Upper lobe of left lung (tissue), 4 donors: ENCODE measurements at regions not wholly inside any gene's neighbourhood (a gene's known extent, or its start where the extent isn't known, plus 50 kb on each side); places are given as distances from the start of the nearest gene placed in this dataset.

Source experiments
- POLR2A ChIP-seq, 4 donors: fragments of 450-650 bp; IDR thresholded peaks; one replicate each; pipeline ENCODE4 v1.5.1; 2016 to 2017; ENCODE audit warnings: antibody characterized with exemption in 4 of 4, mild to moderate bottlenecking in 2 of 4
- TF ChIP-seq, protein P1 (sequence below), 6 experiments: fragments of 450-650 bp in 4 of 6; fragments of 200-600 bp in 2 of 6; sonication (generic) in 2 of 6; IDR thresholded peaks; one replicate each; pipeline ENCODE4 v1.5.1; 2016 to 2019; ENCODE audit warnings: antibody characterized with exemption in 6 of 6

DNA sequence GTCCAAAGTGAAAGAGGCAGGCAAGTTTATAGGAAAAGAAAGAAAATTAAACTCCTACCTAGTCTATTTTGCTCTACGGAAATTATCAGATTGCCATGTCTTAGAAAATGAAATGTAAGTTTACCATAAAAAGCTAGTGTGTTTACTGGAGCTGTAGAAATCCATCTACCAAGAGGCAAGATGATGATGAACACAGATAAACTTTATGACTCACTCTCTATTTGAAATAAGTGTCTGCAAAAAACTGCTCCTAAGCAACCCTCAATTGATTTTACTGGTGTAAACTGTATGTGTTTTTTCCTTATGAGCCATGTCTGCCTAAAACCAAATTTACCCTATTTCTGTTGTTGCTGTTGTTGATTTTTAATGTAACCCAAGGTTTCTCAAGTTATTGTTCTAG is 73.8 kb upstream of the TMEM106B start:
- no peak for TF ChIP-seq POLR2A (IDR thresholded peaks at IDR 0.05)
- TF ChIP-seq, protein P1, sequence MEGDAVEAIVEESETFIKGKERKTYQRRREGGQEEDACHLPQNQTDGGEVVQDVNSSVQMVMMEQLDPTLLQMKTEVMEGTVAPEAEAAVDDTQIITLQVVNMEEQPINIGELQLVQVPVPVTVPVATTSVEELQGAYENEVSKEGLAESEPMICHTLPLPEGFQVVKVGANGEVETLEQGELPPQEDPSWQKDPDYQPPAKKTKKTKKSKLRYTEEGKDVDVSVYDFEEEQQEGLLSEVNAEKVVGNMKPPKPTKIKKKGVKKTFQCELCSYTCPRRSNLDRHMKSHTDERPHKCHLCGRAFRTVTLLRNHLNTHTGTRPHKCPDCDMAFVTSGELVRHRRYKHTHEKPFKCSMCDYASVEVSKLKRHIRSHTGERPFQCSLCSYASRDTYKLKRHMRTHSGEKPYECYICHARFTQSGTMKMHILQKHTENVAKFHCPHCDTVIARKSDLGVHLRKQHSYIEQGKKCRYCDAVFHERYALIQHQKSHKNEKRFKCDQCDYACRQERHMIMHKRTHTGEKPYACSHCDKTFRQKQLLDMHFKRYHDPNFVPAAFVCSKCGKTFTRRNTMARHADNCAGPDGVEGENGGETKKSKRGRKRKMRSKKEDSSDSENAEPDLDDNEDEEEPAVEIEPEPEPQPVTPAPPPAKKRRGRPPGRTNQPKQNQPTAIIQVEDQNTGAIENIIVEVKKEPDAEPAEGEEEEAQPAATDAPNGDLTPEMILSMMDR (IDR thresholded peaks at IDR 0.05): no peak
